OCI-M1 (cell line): ENCODE measurements at regions not wholly inside any gene's neighbourhood (a gene's known extent, or its start where the extent isn't known, plus 50 kb on each side); places are given as distances from the start of the nearest gene placed in this dataset.

ENCODE experiments used
- DNase-seq: peaks from one replicate; lab custom pipeline; 2025; lab: John Stamatoyannopoulos, UW

GRCh38 chr6:138550346-138550767 lies 51.1 kb upstream of the NHSL1 start:
- no peak for DNase-seq

GRCh38 chr6:138554146-138554545 lies 54.9 kb upstream of the NHSL1 start:
- DNase-seq = no peak

GRCh38 chr6:138555421-138555988 lies 56.2 kb upstream of the NHSL1 start:
- DNase-seq = peak; percentile 59

GRCh38 chr6:138557147-138557546 lies 57.9 kb upstream of the NHSL1 start:
- no peak for DNase-seq

- DNase-seq = no peak
These were observed 59.8 kb upstream of the NHSL1 start for GRCh38 chr6:138559143-138559542.

- DNase-seq = no peak
These were observed 61.0 kb upstream of the NHSL1 start for GRCh38 chr6:138560130-138560860.

- DNase-seq = no peak
These were observed 63.4 kb upstream of the NHSL1 start for GRCh38 chr6:138562691-138563090.

- DNase-seq = no peak
These were observed 63.9 kb upstream of the NHSL1 start for GRCh38 chr6:138563231-138563630.

GRCh38 chr6:138563650-138564049 lies 64.4 kb upstream of the NHSL1 start:
- no peak for DNase-seq

- DNase-seq = no peak
These were observed 65.0 kb upstream of the NHSL1 start for GRCh38 chr6:138564170-138564721.

- no peak for DNase-seq
These were observed 67.8 kb upstream of the NHSL1 start for GRCh38 chr6:138567052-138567451.

- no peak for DNase-seq
These were observed 69.7 kb upstream of the NHSL1 start for GRCh38 chr6:138568997-138569396.

GRCh38 chr6:138569554-138569953 lies 70.3 kb upstream of the NHSL1 start:
- no peak for DNase-seq

- no peak for DNase-seq
These were observed 70.9 kb upstream of the NHSL1 start for GRCh38 chr6:138569970-138570724.

- DNase-seq = no peak
These were observed 71.4 kb upstream of the NHSL1 start for GRCh38 chr6:138570725-138571029.

GRCh38 chr6:138571181-138571580 lies 71.9 kb upstream of the NHSL1 start:
- no peak for DNase-seq

- no peak for DNase-seq
These were observed 72.4 kb upstream of the NHSL1 start for GRCh38 chr6:138571585-138572166.

- DNase-seq = peak; percentile 44
These were observed 73.0 kb upstream of the NHSL1 start for GRCh38 chr6:138572167-138572875.

GRCh38 chr6:138572885-138573284 lies 73.6 kb upstream of the NHSL1 start:
- DNase-seq = no peak

GRCh38 chr6:138575257-138575656 lies 76.0 kb upstream of the NHSL1 start:
- no peak for DNase-seq

- no peak for DNase-seq
These were observed 77.0 kb upstream of the NHSL1 start for GRCh38 chr6:138576313-138576712.
